Fibroblast of peridontal ligament (primary cell): ENCODE measurements at regions not wholly inside any gene's neighbourhood (a gene's known extent, or its start where the extent isn't known, plus 50 kb on each side); places are given as distances from the start of the nearest gene placed in this dataset.
A peak's percentile ranks its signal among the peaks of the same experiment; 100 is the strongest.
"Not testable (repeated sequence)": the region's sequence is repeated elsewhere in the genome, so short reads cannot be mapped to it uniquely, and the experiment has no call there.

ENCODE experiments used
- DNase-seq: peaks from one replicate; pipeline ENCODE4 v3.0.0-alpha.2; 2010; ENCODE audit errors: extremely low read depth

DNA sequence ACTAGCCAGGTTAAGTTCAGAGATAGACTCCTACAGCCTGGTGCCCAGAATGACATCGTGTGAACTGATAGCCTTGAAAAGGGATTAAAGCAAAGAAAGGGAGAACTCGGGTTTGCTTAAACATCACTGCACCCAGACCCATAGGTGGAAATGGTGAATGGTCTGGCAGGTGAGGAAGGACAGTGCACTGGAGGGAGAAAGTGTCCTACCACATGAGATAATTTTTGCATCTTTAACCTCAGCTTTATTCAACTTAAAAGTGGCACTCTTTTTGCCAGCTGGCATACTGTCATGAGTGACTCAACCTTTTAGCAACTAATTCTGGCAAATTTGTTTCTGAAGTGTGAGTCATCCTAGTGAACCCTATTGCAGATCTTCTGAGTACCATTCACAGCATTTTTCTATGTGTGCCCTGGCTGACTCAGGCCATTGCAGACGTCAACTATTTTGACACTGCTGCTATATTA is 53.0 kb upstream of the DAPP1 start:
- peak; percentile 91 for DNase-seq

DNA sequence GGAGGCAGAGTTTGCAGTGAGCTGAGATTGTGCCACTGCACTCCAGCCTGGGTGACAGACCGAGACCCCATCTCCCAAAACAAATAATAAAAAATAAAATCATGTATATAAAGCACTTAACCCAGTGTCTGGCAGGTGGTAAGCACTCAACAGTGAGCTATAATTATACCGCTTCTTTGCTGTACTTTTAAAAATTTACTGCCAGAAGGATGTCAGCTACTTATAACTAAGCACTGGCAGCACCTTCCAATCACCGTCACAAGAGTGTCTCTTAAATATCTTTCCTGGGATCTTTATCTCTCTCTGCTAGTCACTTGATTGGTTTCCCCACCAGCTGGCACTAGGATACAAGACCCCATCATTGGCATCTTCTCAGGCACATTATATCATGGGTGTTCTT is 53.9 kb upstream of the DAPP1 start:
- DNase-seq: no peak

DNA sequence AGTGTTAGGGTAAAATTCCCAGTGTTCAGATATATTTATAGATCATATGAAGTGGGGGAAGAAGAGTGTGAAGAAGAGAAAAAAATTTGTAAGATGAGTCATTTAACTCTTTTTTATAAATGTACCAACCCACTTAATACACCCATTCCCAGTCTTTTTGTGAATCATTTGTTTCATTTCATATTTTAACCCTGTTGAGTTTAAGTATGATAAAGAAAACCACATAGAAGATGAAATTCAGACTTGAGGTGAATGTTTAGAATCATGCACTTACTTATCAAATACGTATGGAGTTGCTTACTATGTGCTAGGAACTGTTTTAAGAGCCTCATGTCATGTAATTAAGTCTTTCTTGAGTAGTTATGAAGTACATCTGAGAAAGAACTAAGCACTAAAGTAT is 56.6 kb upstream of the DAPP1 start:
- no peak for DNase-seq

DNA sequence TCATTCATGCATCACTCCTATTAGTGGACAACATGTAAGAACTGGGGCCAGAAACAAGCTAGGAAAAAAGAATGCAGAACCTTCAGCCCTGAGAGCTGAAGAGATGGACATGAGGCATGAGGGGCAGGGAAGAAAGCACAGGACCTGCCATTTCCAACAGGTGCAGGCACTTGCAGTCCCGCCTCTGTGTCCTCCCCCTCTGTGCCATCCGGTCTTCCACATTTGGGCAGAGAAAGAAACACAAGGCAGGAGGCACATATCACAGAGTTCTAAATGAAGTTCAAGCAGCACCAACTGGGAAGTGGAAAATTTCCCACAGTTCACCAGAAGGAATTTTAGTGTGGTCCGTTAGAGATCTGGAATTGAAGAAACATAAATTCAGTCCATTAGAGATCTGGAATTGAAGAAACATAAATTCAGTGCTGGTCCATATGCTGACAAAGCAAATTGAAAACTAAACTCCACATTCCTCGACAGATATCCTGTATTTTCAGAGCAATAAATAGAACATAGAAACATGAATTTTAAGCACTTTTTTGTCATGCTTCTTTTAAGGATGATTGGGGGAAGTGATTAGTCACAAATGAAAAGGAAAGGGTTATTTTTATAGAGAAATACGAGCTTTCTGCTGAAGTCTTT is 57.2 kb upstream of the DAPP1 start:
- DNase-seq: no peak

DNA sequence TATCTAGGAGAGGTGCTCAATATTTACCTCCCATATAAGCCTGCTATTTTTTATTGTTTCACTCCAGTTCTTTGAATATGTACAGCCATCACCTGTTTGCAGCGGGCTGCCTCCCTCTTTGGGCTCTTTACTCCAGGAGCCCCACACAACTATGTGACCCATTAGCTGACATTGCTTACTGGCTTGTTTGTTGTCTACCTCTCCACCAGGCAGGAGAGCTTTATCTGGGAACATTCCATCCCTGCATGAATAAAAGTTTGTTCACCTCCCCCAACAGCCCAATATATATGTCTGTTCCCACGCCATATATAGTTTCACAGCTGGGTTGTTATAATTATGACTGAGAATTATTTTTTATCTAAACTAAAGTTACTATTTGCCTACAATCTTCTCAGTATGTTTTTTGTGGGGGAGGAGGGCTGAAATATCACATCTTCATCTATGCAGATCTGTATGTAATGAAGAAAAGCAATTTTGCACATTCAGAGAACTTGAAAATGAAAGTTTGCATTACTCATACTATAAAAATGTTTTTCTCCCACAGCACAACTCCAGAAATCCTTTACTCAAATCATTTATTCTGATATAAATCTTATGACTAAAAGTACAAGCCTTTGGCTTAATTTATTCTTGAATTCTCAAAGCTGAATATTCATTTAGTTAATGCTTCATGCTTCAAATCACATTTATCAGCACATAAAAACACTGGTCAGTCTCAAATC is 61.2 kb upstream of the DAPP1 start:
- peak; percentile 1 for DNase-seq

DNA sequence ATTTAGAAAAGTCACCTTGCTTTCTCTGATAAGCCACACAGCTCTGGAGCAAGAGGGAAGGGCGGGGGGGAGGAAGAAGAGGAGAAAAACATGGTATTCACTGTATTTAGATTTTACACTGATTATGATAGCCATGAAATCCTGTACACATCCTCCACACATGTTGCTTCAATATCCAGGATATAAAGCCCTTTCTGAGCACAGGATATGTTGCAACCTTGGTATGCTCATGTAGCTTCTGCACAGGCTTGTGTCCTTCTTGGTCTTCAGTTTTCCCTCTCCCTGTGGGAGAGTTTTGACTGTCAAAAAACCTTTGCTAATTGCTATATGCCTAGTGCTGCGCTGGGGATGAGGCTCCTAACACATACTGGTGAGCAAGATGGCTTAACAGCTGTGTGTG is 61.9 kb upstream of the DAPP1 start:
- no peak for DNase-seq

DNA sequence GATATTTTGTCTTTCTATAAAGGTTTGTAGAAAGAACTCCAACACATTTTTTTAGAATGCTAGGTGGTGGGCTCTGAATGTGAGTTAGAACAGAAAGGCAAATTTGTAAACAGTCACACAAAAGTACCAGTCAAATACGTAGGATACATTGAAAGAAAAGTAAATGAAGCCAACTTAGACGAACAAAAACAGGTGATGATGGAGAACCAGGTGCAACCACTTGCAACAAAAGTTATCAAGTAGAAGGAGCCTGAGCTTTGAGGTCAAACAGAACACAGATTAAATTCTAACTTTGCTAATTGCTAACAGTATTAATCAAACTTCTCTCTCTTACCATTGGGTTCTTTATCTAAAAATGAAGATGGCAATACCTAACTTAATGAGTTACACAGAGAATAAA is 62.7 kb upstream of the DAPP1 start:
- no peak for DNase-seq

DNA sequence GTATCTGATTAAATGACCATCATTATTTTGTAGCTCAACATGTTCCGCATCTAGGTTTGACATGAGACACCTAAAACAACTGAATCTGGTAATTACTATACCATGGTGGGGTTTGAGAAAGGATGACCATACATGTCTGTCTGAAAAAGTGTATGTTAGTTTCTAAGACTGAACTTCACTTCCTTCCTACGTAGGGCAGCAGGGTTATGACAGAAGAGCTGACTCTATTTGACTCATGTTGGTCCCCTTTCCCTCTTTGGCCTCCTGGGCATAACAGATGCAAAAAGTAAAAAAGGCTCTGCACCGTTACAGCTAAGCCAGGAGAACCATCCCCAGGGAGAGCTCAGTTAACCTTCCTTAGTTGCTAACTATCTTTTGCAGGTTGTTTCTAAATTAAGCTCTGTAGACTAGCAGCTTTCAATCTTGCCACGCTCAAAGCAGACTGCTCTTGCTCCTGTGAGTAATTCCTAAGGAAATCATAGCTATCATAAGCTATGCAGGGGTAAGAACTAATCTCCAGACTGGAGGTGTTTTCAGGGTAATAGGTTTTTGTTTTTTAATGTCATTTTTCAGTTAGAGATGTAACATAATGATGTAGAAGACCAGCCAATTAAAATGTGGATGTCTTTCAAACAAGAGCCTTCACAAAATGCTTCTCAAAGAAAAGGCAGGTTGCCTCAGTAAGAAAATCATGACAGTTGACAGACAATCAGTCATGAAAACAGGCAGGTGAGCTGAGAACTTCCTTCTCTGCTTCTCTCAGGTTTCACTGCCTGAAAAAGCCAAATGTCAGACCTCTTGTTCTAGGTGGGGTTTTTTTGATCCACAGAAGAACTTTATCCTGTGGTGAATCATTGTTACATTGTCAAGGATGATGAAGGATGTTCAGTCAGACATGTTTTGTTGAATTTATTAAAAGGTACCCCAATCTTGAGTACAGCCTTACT is 66.9 kb upstream of the DAPP1 start:
- no peak for DNase-seq

DNA sequence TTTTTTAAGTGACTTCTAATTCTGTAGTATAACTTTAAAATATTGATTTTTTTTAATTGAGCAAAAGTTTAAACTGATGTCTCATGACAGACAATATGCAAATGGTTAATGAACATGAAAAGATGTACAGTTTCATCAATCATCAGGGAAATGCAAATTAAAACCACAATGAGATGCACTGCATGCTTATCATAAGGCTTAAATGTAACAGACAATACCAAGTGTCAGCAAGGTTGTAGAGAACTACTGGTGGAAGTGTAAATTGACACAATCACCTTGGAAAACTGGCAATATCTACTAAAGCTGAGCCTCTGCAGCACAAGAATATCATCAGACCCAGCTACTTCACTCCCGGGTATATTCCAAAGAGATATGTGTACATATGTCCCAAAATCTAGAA is 70.2 kb upstream of the DAPP1 start:
- DNase-seq: no peak

DNA sequence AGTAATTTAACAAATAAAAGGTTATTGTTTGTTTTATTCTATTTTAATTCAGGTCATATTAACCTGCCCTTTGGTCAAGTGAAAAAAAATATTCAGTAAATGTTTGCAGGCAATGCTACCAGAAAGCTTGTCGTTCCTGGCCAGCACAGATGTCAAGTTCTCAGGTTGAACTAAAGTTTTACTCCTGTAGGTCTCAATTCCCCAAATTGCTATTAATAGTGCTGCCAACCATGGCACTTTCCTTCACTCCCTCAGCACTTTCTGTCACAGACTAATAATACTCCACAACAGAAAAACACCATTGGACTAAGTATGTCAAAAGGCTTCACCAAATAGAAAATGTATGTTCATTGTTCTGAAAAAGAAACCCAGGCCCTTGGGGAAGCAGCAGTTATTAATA is 79.2 kb upstream of the C4orf54 start:
- DNase-seq: no peak

DNA sequence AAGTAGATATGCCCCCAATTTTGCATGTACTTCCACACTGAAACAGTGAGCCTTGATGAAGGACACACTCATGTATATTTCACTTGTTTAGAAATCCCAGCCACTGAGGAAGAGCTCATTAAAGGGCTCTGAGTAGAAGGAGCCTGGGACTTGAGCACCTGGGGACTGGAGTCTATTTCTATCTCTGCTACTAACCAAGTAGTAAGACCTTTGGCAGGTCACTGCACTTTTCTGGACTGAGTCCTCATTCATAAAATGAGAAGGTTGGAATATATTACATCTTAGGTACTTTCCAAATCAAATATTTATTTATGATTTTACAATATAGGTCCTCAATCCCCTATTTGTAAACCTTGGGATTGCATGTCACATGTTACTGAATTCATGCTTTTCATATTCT is 78.2 kb upstream of the C4orf54 start:
- no peak for DNase-seq

DNA sequence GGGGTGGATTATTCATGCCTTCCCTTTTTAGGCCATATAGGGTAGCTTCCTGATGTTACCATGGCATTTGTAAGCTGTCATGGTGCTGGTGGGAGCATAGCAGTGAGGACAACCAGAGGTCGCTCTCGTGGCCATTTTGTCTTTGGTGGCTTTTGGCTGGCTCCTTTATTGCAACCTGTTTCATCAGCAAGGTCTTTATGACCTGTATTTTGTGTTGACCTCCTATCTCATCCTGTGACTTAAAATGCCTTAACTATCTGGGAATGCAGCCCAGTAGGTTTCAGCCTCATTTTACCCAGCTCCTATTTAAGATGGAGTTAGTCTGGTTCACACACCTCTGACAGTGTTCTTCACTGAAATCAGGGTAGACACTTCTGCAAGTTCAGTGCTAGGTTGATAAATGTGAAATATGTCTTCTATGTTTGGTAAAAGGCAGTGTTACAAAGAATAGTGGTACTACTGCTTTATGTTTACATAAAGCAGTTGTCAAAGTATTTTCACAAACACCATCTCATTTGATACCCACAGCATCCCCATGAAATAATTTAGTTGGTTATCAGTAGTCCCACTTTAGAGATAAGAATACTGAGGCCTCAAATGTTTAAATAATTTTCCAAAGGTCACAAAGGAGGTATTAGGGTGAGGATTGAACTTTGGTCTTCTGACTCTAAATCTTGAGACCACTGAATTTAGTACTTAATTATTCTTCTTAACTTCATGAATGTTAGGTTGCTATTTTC is 77.1 kb upstream of the C4orf54 start:
- DNase-seq: no peak

DNA sequence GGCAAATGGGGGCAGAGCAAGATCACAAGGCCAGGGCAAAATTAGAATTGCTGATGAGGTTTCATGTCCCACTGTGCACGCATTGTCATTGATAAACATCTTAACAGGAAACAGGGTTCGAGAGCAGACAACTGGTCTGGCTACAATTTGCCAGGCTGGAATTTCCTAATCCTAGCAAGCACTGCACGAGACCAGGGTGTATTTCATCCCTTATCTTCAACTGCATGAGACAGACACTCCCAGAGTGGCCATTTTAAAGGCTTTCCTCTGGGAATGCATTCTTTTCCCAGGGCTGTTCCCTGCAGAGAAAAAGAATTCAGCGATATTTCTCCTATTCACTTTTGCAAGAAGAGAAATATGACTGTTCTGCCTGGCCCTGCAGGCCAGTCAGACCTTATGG is 75.8 kb upstream of the C4orf54 start:
- not testable (repeated sequence) for DNase-seq

DNA sequence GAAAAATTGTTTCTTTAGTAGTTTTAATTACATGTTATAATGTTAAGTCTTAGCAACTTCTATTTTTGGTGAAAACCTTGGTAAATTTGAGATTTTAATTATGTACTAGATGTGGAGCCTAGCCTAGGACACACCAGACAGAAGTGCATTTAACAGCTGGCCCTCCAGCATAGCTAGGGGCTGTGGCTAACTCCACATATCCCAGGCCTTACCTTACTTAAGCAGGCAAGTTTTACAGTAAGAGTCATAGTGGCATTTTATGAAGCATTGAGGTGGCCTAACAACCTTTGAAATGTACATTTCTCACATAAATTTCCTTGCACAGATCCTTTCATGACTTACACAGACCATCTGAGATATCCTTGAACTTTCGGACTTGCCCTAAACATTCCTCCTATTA is 71.6 kb upstream of the C4orf54 start:
- DNase-seq: no peak

DNA sequence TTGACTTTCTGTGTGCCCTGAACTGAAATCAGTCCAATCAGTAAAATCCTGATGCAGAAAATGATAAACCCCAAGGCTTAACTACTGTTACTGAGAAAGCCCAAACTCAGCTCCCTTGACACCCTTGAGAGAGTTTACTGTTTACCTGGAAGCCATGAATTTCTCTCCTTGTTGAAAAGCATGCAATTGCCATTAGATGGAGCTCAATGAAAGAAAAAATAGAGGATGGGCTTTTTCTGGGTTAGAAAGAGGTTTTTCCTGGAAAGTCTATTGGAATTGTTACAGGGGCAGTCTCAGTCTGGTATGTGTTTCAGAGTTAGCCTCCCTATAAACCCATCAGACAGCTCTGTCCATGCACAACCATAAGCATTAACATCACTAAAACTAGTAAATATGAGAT is 66.4 kb upstream of the C4orf54 start:
- no peak for DNase-seq

DNA sequence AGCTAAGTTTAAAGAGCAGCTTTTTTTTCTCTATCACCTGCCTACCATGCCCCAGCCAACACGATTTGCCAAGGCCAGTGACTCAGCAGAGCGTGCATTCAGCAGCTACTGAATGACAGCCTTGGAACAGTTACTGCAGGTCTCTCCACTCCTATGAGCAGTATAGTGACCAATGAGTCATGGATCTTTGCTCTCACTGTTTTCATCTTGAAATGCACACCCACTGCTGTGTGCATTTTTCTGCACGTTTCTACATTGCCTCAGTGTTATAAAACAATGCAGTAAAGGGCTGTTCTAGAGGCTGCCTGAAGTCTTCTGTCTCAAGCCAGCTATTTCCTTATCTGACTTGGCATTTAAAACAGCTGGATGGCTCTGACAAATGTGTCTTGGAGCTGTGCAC is 66.0 kb upstream of the C4orf54 start:
- peak; percentile 6 for DNase-seq

DNA sequence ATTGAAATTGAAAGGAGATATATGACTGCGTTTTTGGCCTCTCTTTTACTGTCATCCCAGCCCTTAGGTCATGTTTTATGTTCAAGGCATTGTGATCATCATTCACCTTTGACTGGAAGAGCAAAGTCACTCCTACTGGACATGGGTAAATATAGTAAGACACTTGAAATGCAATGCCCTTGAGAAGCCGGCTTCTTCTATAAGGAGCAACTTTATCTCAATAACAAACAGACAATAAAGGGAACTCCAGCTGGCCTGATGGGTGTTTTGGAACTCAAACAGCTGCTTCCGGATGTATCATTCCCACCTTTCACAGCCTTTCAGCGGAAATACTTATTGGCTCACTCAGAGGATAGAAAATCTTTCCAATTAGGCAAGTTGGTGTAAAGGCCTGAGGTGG is 65.1 kb upstream of the C4orf54 start:
- no peak for DNase-seq

DNA sequence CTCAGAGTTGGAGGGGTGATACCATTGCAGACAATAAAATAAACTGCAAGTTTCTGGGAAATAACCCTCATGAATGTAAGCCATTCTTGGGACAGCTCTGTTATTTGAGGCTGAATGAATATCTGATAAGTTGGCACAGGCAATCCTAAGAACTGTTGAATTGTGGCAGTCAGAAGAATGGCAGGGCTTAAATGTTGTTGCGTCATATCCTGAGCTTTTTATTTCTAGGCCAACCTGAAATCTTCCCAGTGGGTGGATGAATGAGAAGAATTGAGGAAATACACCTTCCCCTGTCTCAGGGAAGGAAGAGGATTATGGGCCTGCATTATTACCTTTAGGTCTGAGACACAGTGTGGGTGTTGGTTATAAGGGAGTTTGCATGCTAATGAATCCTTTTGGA is 64.4 kb upstream of the C4orf54 start:
- no peak for DNase-seq

DNA sequence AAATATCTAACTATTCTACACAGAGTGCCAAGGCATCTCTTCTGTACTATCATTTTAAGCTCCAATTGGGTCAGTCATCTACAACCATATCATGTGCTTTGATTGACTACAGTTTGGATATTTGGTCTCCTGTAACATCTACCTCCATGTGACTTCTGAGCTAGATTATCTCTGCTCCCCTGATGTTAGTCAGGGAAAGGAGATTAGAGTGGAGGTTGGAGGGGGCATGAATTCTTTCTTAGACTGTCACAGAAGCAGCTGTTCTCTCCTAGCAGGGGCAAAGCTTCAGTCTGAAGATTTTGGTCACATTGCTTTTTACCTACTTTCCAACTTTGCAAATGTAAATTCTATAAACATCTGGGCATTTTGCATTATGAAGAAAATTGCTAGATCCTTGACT is 62.6 kb upstream of the C4orf54 start:
- DNase-seq: no peak

DNA sequence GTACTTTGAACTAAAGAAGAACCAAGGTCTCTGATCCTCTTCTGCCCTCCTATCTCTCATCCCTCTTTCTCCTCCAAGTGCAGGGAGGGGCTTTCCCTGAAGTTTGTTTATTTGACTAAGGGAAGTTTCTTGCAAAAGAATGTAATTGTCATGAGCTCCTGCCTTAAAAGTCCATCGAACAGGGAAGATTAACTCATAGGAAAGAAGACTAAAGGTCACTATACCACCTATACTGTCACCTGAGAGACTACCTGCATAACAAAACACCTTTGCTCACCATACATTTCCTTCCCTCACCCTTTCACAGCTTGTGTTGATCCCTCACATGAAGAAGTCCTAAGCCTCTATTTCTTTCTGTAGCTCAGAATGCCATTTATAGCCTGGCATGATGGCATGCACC is 59.4 kb upstream of the C4orf54 start:
- DNase-seq: no peak

DNA sequence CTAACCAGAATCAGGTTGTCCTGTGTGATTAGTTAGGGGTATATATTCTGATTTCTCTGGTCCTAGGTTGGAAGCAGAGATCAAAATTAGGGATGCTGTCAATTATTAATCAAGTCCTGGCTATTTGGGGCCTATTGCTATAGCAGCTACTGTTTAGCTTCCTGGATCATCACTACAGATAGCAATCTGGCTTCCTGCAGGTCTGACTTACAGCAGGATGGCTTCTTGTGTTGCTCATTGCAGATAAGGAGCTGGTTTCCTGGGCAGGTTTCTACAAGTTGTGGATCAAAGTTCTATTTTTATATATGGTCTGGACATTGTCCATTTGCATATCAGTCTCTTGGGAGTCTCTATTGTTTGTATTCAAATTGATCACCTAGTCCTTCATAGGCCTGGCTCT is 57.7 kb upstream of the C4orf54 start:
- DNase-seq: no peak

DNA sequence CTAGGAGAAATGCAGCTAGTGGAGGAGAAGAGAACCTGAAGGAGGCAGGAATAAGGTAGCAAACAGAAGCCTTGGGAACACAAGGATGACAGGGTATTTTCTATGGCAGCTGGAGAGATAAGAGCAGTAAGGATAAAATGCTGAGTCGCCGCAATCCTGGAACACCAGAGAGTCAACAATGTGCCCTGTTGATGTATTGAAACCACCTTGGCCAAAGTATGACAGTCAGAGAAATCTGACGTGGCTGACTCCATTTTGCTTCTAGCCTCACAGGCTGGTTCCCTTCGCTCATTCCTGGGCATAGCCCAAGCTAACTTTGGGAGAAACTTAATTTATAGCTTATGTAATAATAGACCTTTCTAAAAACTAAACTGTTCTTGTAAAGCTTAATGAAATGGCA is 56.6 kb upstream of the C4orf54 start:
- DNase-seq: no peak
